ENCODE measurements at regions not wholly inside any gene's neighbourhood (a gene's known extent, or its start where the extent isn't known, plus 50 kb on each side); places are given as distances from the start of the nearest gene placed in this dataset.

GRCh38 chr17:12421646-12422306 lies 243.9 kb upstream of the MYOCD start:
- TF ChIP-seq CTCF (IDR thresholded peaks at IDR 0.05; ENCODE audit: low read length, missing control alignments): no peak
- DNase-seq (ENCODE audit: low read depth): no peak
- no peak overlapping the region for H3K4me3 ChIP-seq (replicated peaks; ENCODE audit: low read depth, low read length)

GRCh38 chr17:12422651-12423050 lies 243.0 kb upstream of the MYOCD start:
- no peak overlapping the region for H3K4me3 ChIP-seq (replicated peaks; ENCODE audit: low read depth, low read length)
- TF ChIP-seq CTCF (IDR thresholded peaks at IDR 0.05; ENCODE audit: low read length, missing control alignments): no peak
- DNase-seq (ENCODE audit: low read depth): no peak

GRCh38 chr17:12423337-12423736 lies 242.4 kb upstream of the MYOCD start:
- TF ChIP-seq CTCF (IDR thresholded peaks at IDR 0.05; ENCODE audit: low read length, missing control alignments): no peak
- H3K4me3 ChIP-seq (replicated peaks; ENCODE audit: low read depth, low read length): no peak overlapping the region
- no peak for DNase-seq (ENCODE audit: low read depth)

GRCh38 chr17:12429116-12429515 lies 236.6 kb upstream of the MYOCD start:
- TF ChIP-seq CTCF (IDR thresholded peaks at IDR 0.05; ENCODE audit: low read length, missing control alignments): no peak
- no peak overlapping the region for H3K4me3 ChIP-seq (replicated peaks; ENCODE audit: low read depth, low read length)
- DNase-seq (ENCODE audit: low read depth): no peak

GRCh38 chr17:12431188-12431587 lies 234.5 kb upstream of the MYOCD start:
- no peak overlapping the region for H3K4me3 ChIP-seq (replicated peaks; ENCODE audit: low read depth, low read length)
- TF ChIP-seq CTCF (IDR thresholded peaks at IDR 0.05; ENCODE audit: low read length, missing control alignments): no peak
- DNase-seq (ENCODE audit: low read depth): no peak

GRCh38 chr17:12438212-12438611 lies 227.5 kb upstream of the MYOCD start:
- DNase-seq (ENCODE audit: low read depth): no peak
- H3K4me3 ChIP-seq (replicated peaks; ENCODE audit: low read depth, low read length): no peak overlapping the region
- no peak for TF ChIP-seq CTCF (IDR thresholded peaks at IDR 0.05; ENCODE audit: low read length, missing control alignments)

All from fibroblast of pulmonary artery (primary cell).